ENCODE measurements at regions not wholly inside any gene's neighbourhood (a gene's known extent, or its start where the extent isn't known, plus 50 kb on each side); places are given as distances from the start of the nearest gene placed in this dataset.

DNA sequence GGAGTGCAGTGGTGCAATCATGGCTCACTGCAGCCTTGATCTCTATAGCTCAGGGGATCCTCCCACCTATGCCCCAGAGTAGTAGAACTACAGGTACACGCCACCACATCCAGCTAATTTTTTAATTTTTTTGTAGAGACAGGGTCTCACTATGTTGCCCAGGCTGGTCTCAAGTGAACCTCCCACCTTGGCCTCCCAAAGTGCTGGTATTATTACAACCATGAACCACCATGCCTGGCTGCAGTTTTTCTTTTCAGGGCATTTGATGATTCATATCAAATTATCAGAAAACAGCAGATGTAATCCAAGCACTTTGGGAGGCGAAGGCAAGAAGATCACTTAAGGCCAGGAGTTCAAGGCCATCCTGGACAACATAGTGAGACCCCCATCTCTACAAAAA is 88.4 kb upstream of the JARID2 start:
- no peaks in the 10 kb centered on the region for H3K27me3 ChIP-seq (ENCODE audit: insufficient read depth)
- H3K79me2 ChIP-seq (replicated peaks; ENCODE audit: insufficient read depth) = no peaks in the 10 kb centered on the region
- no peaks in the 10 kb centered on the region for H3K9me3 Mint-ChIP-seq
- no peaks in the 10 kb centered on the region for H4K20me1 ChIP-seq (replicated peaks; ENCODE audit: insufficient read depth)
- H3K27ac ChIP-seq (ENCODE audit: low read depth) = no peak overlapping the region
- DNase-seq (ENCODE audit: low spot score) (no peak), ATAC-seq (no peak)
- no peak overlapping the region for H2AFZ ChIP-seq
- no peak overlapping the region for H3K4me3 Mint-ChIP-seq
- H3K4me3 ChIP-seq = no peak overlapping the region
- H3K36me3 Mint-ChIP-seq (ENCODE audit: low read depth) = no peaks in the 10 kb centered on the region
- H3K4me2 ChIP-seq = no peak overlapping the region
- H3F3A ChIP-seq (replicated peaks; ENCODE audit: low read depth) = no peaks in the 10 kb centered on the region
- no peak overlapping the region for H3K27ac Mint-ChIP-seq
- TF ChIP-seq EZH2phosphoT487 (IDR thresholded peaks at IDR 0.05; ENCODE audit: unreplicated experiment) (no peak), POLR2AphosphoS5 (IDR thresholded peaks at IDR 0.05; ENCODE audit: low read depth) (no peak), ZNF331 (CRISPR knock-in tag; IDR thresholded peaks at IDR 0.05; ENCODE audit: low read depth) (no peak), ZNF114 (CRISPR knock-in tag; IDR thresholded peaks at IDR 0.05) (no peak), CREB1 (CRISPR knock-in tag; IDR thresholded peaks at IDR 0.05; ENCODE audit: low read depth) (no peak), STAT1 (IDR thresholded peaks at IDR 0.05; ENCODE audit: unreplicated experiment) (no peak), NANOG (IDR thresholded peaks at IDR 0.05; ENCODE audit: borderline replicate concordance) (no peak), JUNB (IDR thresholded peaks at IDR 0.05; ENCODE audit: unreplicated experiment) (no peak)
- TF ChIP-seq, protein P1, sequence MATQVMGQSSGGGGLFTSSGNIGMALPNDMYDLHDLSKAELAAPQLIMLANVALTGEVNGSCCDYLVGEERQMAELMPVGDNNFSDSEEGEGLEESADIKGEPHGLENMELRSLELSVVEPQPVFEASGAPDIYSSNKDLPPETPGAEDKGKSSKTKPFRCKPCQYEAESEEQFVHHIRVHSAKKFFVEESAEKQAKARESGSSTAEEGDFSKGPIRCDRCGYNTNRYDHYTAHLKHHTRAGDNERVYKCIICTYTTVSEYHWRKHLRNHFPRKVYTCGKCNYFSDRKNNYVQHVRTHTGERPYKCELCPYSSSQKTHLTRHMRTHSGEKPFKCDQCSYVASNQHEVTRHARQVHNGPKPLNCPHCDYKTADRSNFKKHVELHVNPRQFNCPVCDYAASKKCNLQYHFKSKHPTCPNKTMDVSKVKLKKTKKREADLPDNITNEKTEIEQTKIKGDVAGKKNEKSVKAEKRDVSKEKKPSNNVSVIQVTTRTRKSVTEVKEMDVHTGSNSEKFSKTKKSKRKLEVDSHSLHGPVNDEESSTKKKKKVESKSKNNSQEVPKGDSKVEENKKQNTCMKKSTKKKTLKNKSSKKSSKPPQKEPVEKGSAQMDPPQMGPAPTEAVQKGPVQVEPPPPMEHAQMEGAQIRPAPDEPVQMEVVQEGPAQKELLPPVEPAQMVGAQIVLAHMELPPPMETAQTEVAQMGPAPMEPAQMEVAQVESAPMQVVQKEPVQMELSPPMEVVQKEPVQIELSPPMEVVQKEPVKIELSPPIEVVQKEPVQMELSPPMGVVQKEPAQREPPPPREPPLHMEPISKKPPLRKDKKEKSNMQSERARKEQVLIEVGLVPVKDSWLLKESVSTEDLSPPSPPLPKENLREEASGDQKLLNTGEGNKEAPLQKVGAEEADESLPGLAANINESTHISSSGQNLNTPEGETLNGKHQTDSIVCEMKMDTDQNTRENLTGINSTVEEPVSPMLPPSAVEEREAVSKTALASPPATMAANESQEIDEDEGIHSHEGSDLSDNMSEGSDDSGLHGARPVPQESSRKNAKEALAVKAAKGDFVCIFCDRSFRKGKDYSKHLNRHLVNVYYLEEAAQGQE (IDR thresholded peaks at IDR 0.05; ENCODE audit: unreplicated experiment) = no peak
- TF ChIP-seq, protein P2, sequence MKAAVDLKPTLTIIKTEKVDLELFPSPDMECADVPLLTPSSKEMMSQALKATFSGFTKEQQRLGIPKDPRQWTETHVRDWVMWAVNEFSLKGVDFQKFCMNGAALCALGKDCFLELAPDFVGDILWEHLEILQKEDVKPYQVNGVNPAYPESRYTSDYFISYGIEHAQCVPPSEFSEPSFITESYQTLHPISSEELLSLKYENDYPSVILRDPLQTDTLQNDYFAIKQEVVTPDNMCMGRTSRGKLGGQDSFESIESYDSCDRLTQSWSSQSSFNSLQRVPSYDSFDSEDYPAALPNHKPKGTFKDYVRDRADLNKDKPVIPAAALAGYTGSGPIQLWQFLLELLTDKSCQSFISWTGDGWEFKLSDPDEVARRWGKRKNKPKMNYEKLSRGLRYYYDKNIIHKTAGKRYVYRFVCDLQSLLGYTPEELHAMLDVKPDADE (IDR thresholded peaks at IDR 0.05) = no peak
- TF ChIP-seq, protein P3, sequence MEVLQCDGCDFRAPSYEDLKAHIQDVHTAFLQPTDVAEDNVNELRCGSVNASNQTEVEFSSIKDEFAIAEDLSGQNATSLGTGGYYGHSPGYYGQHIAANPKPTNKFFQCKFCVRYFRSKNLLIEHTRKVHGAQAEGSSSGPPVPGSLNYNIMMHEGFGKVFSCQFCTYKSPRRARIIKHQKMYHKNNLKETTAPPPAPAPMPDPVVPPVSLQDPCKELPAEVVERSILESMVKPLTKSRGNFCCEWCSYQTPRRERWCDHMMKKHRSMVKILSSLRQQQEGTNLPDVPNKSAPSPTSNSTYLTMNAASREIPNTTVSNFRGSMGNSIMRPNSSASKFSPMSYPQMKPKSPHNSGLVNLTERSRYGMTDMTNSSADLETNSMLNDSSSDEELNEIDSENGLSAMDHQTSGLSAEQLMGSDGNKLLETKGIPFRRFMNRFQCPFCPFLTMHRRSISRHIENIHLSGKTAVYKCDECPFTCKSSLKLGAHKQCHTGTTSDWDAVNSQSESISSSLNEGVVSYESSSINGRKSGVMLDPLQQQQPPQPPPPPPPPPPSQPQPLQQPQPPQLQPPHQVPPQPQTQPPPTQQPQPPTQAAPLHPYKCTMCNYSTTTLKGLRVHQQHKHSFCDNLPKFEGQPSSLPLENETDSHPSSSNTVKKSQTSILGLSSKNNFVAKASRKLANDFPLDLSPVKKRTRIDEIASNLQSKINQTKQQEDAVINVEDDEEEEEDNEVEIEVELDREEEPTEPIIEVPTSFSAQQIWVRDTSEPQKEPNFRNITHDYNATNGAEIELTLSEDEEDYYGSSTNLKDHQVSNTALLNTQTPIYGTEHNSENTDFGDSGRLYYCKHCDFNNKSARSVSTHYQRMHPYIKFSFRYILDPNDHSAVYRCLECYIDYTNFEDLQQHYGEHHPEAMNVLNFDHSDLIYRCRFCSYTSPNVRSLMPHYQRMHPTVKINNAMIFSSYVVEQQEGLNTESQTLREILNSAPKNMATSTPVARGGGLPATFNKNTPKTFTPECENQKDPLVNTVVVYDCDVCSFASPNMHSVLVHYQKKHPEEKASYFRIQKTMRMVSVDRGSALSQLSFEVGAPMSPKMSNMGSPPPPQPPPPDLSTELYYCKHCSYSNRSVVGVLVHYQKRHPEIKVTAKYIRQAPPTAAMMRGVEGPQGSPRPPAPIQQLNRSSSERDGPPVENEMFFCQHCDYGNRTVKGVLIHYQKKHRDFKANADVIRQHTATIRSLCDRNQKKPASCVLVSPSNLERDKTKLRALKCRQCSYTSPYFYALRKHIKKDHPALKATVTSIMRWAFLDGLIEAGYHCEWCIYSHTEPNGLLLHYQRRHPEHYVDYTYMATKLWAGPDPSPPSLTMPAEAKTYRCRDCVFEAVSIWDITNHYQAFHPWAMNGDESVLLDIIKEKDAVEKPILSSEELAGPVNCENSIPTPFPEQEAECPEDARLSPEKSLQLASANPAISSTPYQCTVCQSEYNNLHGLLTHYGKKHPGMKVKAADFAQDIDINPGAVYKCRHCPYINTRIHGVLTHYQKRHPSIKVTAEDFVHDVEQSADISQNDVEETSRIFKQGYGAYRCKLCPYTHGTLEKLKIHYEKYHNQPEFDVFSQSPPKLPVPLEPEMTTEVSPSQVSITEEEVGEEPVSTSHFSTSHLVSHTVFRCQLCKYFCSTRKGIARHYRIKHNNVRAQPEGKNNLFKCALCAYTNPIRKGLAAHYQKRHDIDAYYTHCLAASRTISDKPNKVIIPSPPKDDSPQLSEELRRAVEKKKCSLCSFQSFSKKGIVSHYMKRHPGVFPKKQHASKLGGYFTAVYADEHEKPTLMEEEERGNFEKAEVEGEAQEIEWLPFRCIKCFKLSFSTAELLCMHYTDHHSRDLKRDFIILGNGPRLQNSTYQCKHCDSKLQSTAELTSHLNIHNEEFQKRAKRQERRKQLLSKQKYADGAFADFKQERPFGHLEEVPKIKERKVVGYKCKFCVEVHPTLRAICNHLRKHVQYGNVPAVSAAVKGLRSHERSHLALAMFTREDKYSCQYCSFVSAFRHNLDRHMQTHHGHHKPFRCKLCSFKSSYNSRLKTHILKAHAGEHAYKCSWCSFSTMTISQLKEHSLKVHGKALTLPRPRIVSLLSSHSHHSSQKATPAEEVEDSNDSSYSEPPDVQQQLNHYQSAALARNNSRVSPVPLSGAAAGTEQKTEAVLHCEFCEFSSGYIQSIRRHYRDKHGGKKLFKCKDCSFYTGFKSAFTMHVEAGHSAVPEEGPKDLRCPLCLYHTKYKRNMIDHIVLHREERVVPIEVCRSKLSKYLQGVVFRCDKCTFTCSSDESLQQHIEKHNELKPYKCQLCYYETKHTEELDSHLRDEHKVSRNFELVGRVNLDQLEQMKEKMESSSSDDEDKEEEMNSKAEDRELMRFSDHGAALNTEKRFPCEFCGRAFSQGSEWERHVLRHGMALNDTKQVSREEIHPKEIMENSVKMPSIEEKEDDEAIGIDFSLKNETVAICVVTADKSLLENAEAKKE (CRISPR knock-in tag; IDR thresholded peaks at IDR 0.05) = no peak
- no peaks in the 10 kb centered on the region for H3K4me1 ChIP-seq (ENCODE audit: insufficient read depth)
- H3K9me2 ChIP-seq (ENCODE audit: insufficient read depth) = no peaks in the 10 kb centered on the region
- no peaks in the 10 kb centered on the region for H3K27me3 Mint-ChIP-seq (ENCODE audit: insufficient read depth, low read depth, poor library complexity)
- H3K36me3 ChIP-seq (ENCODE audit: insufficient read depth) = no peaks in the 10 kb centered on the region
- peaks cover 6% of the 10 kb centered on the region; the same call in 2 of the 3 replicates for H3K4me1 Mint-ChIP-seq
